ENCODE measurements at regions not wholly inside any gene's neighbourhood (a gene's known extent, or its start where the extent isn't known, plus 50 kb on each side); places are given as distances from the start of the nearest gene placed in this dataset.

GRCh38 chr11:109798521-109798920 lies 294.7 kb upstream of the ZC3H12C start:
- DNase-seq: no peak
- no peaks in the 10 kb centered on the region for H3K4me1 ChIP-seq (ENCODE audit: insufficient read depth)
- TF ChIP-seq EP300 (IDR thresholded peaks at IDR 0.05): no peak
- TF ChIP-seq POLR2A (IDR thresholded peaks at IDR 0.05): no peak
- TF ChIP-seq, protein P1, sequence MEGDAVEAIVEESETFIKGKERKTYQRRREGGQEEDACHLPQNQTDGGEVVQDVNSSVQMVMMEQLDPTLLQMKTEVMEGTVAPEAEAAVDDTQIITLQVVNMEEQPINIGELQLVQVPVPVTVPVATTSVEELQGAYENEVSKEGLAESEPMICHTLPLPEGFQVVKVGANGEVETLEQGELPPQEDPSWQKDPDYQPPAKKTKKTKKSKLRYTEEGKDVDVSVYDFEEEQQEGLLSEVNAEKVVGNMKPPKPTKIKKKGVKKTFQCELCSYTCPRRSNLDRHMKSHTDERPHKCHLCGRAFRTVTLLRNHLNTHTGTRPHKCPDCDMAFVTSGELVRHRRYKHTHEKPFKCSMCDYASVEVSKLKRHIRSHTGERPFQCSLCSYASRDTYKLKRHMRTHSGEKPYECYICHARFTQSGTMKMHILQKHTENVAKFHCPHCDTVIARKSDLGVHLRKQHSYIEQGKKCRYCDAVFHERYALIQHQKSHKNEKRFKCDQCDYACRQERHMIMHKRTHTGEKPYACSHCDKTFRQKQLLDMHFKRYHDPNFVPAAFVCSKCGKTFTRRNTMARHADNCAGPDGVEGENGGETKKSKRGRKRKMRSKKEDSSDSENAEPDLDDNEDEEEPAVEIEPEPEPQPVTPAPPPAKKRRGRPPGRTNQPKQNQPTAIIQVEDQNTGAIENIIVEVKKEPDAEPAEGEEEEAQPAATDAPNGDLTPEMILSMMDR (IDR thresholded peaks at IDR 0.05): no peak
- H3K9me3 ChIP-seq: no peaks in the 10 kb centered on the region
- no peak overlapping the region for H3K27ac ChIP-seq
- no peak overlapping the region for H3K4me3 ChIP-seq
- WGBS, 3 donors: 23 to 43% (median 39%) methylated on average over 1 of the region's 1 CpG
- H3K36me3 ChIP-seq: no peaks in the 10 kb centered on the region
- intact Hi-C loops (cut with DNase I): no loop called here
- no peaks in the 10 kb centered on the region for H3K27me3 ChIP-seq

- Histone ChIP-seq H3K27me3 (no peaks in the 10 kb centered on the region), H3K27ac (no peak overlapping the region), H3K36me3 (no peaks in the 10 kb centered on the region), H3K4me1 (ENCODE audit: insufficient read depth) (no peaks in the 10 kb centered on the region), H3K9me3 (no peaks in the 10 kb centered on the region), H3K4me3 (no peak overlapping the region)
- DNase-seq: no peak
- TF ChIP-seq EP300 (IDR thresholded peaks at IDR 0.05) (no peak), POLR2A (IDR thresholded peaks at IDR 0.05) (no peak)
- TF ChIP-seq, protein P1 (IDR thresholded peaks at IDR 0.05): no peak
- intact Hi-C loops (cut with DNase I): no loop called here
- WGBS, 3 donors: 60 to 77% (median 65%) methylated on average over 2 of the region's 2 CpGs
These were observed 293.6 kb upstream of the ZC3H12C start for GRCh38 chr11:109799604-109800003.

GRCh38 chr11:109804911-109805310 lies 288.3 kb upstream of the ZC3H12C start:
- Histone ChIP-seq H3K4me3 (no peak overlapping the region), H3K27ac (no peak overlapping the region), H3K9me3 (no peaks in the 10 kb centered on the region), H3K36me3 (no peaks in the 10 kb centered on the region), H3K4me1 (ENCODE audit: insufficient read depth) (no peaks in the 10 kb centered on the region), H3K27me3 (no peaks in the 10 kb centered on the region)
- 83 to 95% (median 93%) methylated on average over 1 of the region's 1 CpG for WGBS, 3 donors
- TF ChIP-seq POLR2A (IDR thresholded peaks at IDR 0.05): no peak
- no peak for DNase-seq
- intact Hi-C loops (cut with DNase I): no loop called here

- Histone ChIP-seq H3K27ac (no peak overlapping the region), H3K4me3 (no peak overlapping the region), H3K9me3 (no peaks in the 10 kb centered on the region), H3K4me1 (ENCODE audit: insufficient read depth) (no peaks in the 10 kb centered on the region), H3K36me3 (no peaks in the 10 kb centered on the region), H3K27me3 (no peaks in the 10 kb centered on the region)
- intact Hi-C loops (cut with DNase I): no loop called here
- DNase-seq: no peak
- no peak for TF ChIP-seq POLR2A (IDR thresholded peaks at IDR 0.05)
- no peak for TF ChIP-seq EP300 (IDR thresholded peaks at IDR 0.05)
- TF ChIP-seq, protein P1 (IDR thresholded peaks at IDR 0.05): no peak
- 0 to 46% (median 39%) methylated on average over 1 of the region's 1 CpG for WGBS, 3 donors
These were observed 287.0 kb upstream of the ZC3H12C start for GRCh38 chr11:109806205-109806604.

- TF ChIP-seq POLR2A (IDR thresholded peaks at IDR 0.05) (no peak), EP300 (IDR thresholded peaks at IDR 0.05) (no peak)
- TF ChIP-seq, protein P1 (IDR thresholded peaks at IDR 0.05): no peak
- Histone ChIP-seq H3K27me3 (no peaks in the 10 kb centered on the region), H3K9me3 (no peaks in the 10 kb centered on the region), H3K27ac (no peak overlapping the region), H3K4me3 (no peak overlapping the region), H3K4me1 (ENCODE audit: insufficient read depth) (no peaks in the 10 kb centered on the region), H3K36me3 (no peaks in the 10 kb centered on the region)
- no peak for DNase-seq
- intact Hi-C loops (cut with DNase I): no loop called here
- WGBS, 3 donors: 10 to 28% (median 10%) methylated on average over 1 of the region's 1 CpG
These were observed 284.6 kb upstream of the ZC3H12C start for GRCh38 chr11:109808569-109808968.

All from ovary (tissue), 7 donors.